SU-DHL-6 (cell line): ENCODE measurements at regions not wholly inside any gene's neighbourhood (a gene's known extent, or its start where the extent isn't known, plus 50 kb on each side); places are given as distances from the start of the nearest gene placed in this dataset.

ENCODE experiments used
- H2AFZ ChIP-seq: fragments of 200-600 bp; sonication (generic); 2 replicates; pipeline ENCODE4 v1.6.1; 2014; ENCODE audit warnings: low read depth, mild to moderate bottlenecking, moderate library complexity, mixed read lengths, antibody characterized with exemption, low read length; ENCODE audit not compliant: severe bottlenecking
- H3F3A ChIP-seq: fragments of 200-600 bp; shearing (Covaris generic); 2 replicates; pipeline ENCODE4 v1.6.0; 2016; ENCODE audit warnings: antibody characterized with exemption, mild to moderate bottlenecking; ENCODE audit not compliant: insufficient read depth
- H3K27ac ChIP-seq: fragments of 200-600 bp; sonication (generic); 2 replicates; pipeline ENCODE4 v1.5.1; 2016; ENCODE audit warnings: low read depth, mild to moderate bottlenecking, low read length, moderate library complexity, mixed read lengths
- H3K27me3 ChIP-seq: fragments of 200-600 bp; sonication (generic), shearing (Covaris generic); 2 replicates; pipeline ENCODE4 v1.6.0; 2014; ENCODE audit warnings: mild to moderate bottlenecking, low read length
- H3K36me3 ChIP-seq: fragments of 200-600 bp; sonication (generic); 2 replicates; pipeline ENCODE4 v1.6.1; 2014; ENCODE audit warnings: mild to moderate bottlenecking, low read length, mixed read lengths
- H3K4me2 ChIP-seq: fragments of 300-600, 200-600 bp; shearing (Covaris generic), sonication (generic); 2 replicates; pipeline ENCODE4 v1.6.0; 2014; ENCODE audit warnings: low read length, low read depth, mild to moderate bottlenecking; ENCODE audit not compliant: poor library complexity, severe bottlenecking
- H3K4me3 ChIP-seq: fragments of 200-600 bp; sonication (generic); 2 replicates; pipeline ENCODE4 v1.5.1; 2014; ENCODE audit warnings: antibody characterized with exemption, low read length, mild to moderate bottlenecking, mixed read lengths; ENCODE audit not compliant: insufficient read depth, poor library complexity, severe bottlenecking
- H3K79me2 ChIP-seq: fragments of 200-600 bp; sonication (generic); 2 replicates; pipeline ENCODE4 v1.6.1; 2014; ENCODE audit warnings: mild to moderate bottlenecking, low read length, moderate library complexity; ENCODE audit not compliant: insufficient read depth
- H3K9ac ChIP-seq: fragments of 200-600 bp; sonication (generic); 2 replicates; pipeline ENCODE4 v1.7.0; 2014; ENCODE audit warnings: mild to moderate bottlenecking, low read length
- H3K9me2 ChIP-seq: fragments of 200-600 bp; sonication (generic); replicated peaks from 2 replicates; pipeline ENCODE4 v1.6.1; 2014; ENCODE audit warnings: low read length; ENCODE audit not compliant: insufficient read depth
- H3K9me3 ChIP-seq: fragments of 200-600 bp; sonication (generic); 2 replicates; pipeline ENCODE4 v1.6.1; 2014; ENCODE audit warnings: low read length, mixed read lengths; ENCODE audit not compliant: insufficient read depth
- H4K20me1 ChIP-seq: fragments of 200-600 bp; sonication (generic); 2 replicates; pipeline ENCODE4 v1.6.1; 2014; ENCODE audit warnings: low read depth, mild to moderate bottlenecking, antibody characterized with exemption, low read length, moderate library complexity, mixed read lengths
- EZH2phosphoT487 ChIP-seq: fragments of 200-600 bp; sonication (generic), shearing (Covaris generic); conservative IDR thresholded peaks from 2 replicates; pipeline ENCODE4 v1.6.1; 2018; ENCODE audit warnings: mild to moderate bottlenecking, antibody characterized with exemption, low read length, moderate library complexity, mixed read lengths
- TF ChIP-seq, protein P1 (sequence below): fragments of 200-600 bp; sonication (generic); IDR thresholded peaks from one replicate; pipeline ENCODE4 v1.5.1; 2017; ENCODE audit warnings: antibody characterized with exemption, mild to moderate bottlenecking, low read length, moderate library complexity; ENCODE audit not compliant: insufficient read depth, poor library complexity, severe bottlenecking

DNA sequence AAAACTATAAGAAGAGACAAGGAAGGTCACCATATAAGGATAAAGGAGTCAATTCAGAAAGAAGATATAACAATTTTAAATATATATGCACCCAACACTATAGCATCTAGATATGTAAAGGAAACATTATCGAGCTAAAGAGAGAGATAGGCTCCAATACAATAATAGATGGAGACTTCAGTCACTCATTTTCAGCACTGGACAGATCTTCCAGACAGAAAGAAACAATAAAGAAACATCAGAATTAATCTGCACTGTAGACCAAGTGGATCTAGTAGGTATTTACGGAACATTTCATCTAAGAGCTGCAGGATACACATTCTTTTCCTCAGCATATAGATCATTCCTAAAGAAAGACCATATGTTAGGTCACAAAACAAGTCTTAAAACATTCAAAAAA, 463.5 kb downstream of the KCTD16 start:
- Histone ChIP-seq H3K27ac (no peak overlapping the region), H3K9me2 (no peaks in the 10 kb centered on the region), H2AFZ (no peak overlapping the region), H3K4me3 (no peak overlapping the region), H3K9me3 (no peaks in the 10 kb centered on the region), H3K36me3 (no peaks in the 10 kb centered on the region), H3F3A (no peaks in the 10 kb centered on the region), H3K27me3 (no peaks in the 10 kb centered on the region), H4K20me1 (no peaks in the 10 kb centered on the region), H3K79me2 (no peaks in the 10 kb centered on the region), H3K9ac (no peak overlapping the region), H3K4me2 (no peak overlapping the region)
- TF ChIP-seq, protein P1, sequence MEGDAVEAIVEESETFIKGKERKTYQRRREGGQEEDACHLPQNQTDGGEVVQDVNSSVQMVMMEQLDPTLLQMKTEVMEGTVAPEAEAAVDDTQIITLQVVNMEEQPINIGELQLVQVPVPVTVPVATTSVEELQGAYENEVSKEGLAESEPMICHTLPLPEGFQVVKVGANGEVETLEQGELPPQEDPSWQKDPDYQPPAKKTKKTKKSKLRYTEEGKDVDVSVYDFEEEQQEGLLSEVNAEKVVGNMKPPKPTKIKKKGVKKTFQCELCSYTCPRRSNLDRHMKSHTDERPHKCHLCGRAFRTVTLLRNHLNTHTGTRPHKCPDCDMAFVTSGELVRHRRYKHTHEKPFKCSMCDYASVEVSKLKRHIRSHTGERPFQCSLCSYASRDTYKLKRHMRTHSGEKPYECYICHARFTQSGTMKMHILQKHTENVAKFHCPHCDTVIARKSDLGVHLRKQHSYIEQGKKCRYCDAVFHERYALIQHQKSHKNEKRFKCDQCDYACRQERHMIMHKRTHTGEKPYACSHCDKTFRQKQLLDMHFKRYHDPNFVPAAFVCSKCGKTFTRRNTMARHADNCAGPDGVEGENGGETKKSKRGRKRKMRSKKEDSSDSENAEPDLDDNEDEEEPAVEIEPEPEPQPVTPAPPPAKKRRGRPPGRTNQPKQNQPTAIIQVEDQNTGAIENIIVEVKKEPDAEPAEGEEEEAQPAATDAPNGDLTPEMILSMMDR = no peak
- no peak for TF ChIP-seq EZH2phosphoT487

DNA sequence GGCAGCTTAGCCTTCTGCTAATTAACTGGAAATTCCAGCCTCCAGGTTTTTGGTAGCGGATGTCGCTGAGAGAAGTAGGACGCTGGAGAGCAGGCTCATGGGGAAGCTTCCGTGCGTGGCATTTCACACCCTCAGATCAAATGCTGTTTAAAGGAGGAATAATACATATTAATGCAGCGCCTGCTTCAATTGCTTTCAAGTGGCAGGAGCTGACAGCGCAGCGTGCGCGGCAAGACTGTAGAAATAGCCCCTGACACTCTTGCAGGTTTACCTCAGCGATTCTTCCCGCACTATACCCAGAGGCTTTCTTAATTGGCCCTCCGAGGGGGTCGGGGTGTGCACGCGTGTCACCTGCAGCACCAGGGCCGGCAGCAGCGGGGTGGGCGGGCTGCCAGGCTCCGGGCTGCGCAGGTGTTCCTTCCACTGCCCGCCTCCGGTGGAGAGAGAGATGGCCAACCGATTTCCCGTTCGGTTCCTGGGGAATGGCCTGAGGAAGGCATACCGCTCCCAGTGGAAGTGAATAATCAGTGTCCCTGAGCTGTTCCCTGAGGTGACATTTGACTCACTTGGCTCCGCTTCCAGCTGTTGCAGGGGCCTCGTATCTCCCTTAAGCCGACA, 427.9 kb downstream of the KCTD16 start:
- Histone ChIP-seq H3F3A (no peaks in the 10 kb centered on the region), H3K27ac (no peak overlapping the region), H3K9me2 (no peaks in the 10 kb centered on the region), H3K4me3 (no peak overlapping the region), H3K27me3 (no peaks in the 10 kb centered on the region), H3K36me3 (no peaks in the 10 kb centered on the region), H4K20me1 (no peaks in the 10 kb centered on the region), H3K4me2 (no peak overlapping the region), H2AFZ (no peak overlapping the region), H3K9ac (no peak overlapping the region), H3K79me2 (no peaks in the 10 kb centered on the region), H3K9me3 (no peaks in the 10 kb centered on the region)
- TF ChIP-seq EZH2phosphoT487 = no peak
- TF ChIP-seq, protein P1 = no peak

DNA sequence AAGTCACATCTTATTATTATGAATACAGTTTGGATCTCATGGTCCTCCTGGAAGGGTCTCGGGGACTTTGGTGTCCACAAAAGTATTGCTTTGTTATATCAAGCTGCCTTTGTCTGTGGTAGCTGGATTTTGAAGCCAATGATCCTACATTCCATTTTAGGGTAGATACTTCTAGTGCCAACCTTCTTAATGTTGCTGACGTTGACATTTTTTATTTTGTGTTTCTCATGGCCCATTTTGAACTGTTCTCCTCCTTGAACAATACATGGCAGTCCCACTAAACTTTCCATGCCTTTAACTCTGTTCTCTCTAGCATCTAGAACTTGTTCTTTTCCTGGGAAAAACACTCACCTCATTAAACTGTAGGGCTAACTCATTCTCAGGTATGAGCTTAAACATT, 425.8 kb downstream of the KCTD16 start:
- Histone ChIP-seq H3F3A (no peaks in the 10 kb centered on the region), H3K27ac (no peak overlapping the region), H4K20me1 (no peaks in the 10 kb centered on the region), H3K9me2 (no peaks in the 10 kb centered on the region), H3K4me2 (no peak overlapping the region), H3K79me2 (no peaks in the 10 kb centered on the region), H3K4me3 (no peak overlapping the region), H3K27me3 (no peaks in the 10 kb centered on the region), H3K36me3 (no peaks in the 10 kb centered on the region), H3K9me3 (no peaks in the 10 kb centered on the region), H3K9ac (no peak overlapping the region), H2AFZ (no peak overlapping the region)
- no peak for TF ChIP-seq EZH2phosphoT487
- TF ChIP-seq, protein P1 = no peak
